Peyer's patch (tissue), 4 donors: ENCODE measurements at regions not wholly inside any gene's neighbourhood (a gene's known extent, or its start where the extent isn't known, plus 50 kb on each side); places are given as distances from the start of the nearest gene placed in this dataset.

Source experiments
- DNase-seq, 3 donors: peaks; one replicate each; pipeline ENCODE4 v3.0.0-alpha.2; 2017 to 2019
- H3K27ac ChIP-seq, 4 donors: fragments of 200-600 bp; sonication (generic); one replicate each; pipeline ENCODE4 v1.5.1; 2016 to 2019
- H3K27me3 ChIP-seq, 2 donors: fragments of 200-600 bp; sonication (generic); one replicate each; pipeline ENCODE4 v1.5.1; 2019
- H3K36me3 ChIP-seq, 3 donors: fragments of 200-600 bp; sonication (generic); one replicate each; pipeline ENCODE4 v1.5.1; 2016 to 2019
- H3K4me1 ChIP-seq, 4 donors: fragments of 200-600 bp; sonication (generic); one replicate each; pipeline ENCODE4 v1.5.1; 2016 to 2019
- H3K4me3 ChIP-seq, 4 donors: fragments of 200-600 bp; sonication (generic); 1 replicate in 3 of 4; 2 replicates in 1 of 4; pipeline ENCODE4 v1.5.1; 2016 to 2019; ENCODE audit warnings: mild to moderate bottlenecking in 1 of 4
- H3K9me3 ChIP-seq, 4 donors: fragments of 200-600 bp; sonication (generic); one replicate each; pipeline ENCODE4 v1.5.1; 2016 to 2019; ENCODE audit warnings: mild to moderate bottlenecking in 1 of 4
- POLR2A ChIP-seq, 2 donors: fragments of 450-650 bp; IDR thresholded peaks; one replicate each; pipeline ENCODE4 v1.5.1; 2017; ENCODE audit warnings: antibody characterized with exemption in 2 of 2, mild to moderate bottlenecking in 2 of 2, moderate library complexity in 2 of 2
- TF ChIP-seq, protein P1 (sequence below), 6 experiments: fragments of 450-650 bp in 4 of 6; fragments of 200-600 bp in 2 of 6; sonication (generic) in 1 of 6; IDR thresholded peaks; one replicate each; pipeline ENCODE4 v1.5.1; 2017 to 2019; ENCODE audit warnings: antibody characterized with exemption in 6 of 6, mild to moderate bottlenecking in 3 of 6, moderate library complexity in 1 of 6

DNA sequence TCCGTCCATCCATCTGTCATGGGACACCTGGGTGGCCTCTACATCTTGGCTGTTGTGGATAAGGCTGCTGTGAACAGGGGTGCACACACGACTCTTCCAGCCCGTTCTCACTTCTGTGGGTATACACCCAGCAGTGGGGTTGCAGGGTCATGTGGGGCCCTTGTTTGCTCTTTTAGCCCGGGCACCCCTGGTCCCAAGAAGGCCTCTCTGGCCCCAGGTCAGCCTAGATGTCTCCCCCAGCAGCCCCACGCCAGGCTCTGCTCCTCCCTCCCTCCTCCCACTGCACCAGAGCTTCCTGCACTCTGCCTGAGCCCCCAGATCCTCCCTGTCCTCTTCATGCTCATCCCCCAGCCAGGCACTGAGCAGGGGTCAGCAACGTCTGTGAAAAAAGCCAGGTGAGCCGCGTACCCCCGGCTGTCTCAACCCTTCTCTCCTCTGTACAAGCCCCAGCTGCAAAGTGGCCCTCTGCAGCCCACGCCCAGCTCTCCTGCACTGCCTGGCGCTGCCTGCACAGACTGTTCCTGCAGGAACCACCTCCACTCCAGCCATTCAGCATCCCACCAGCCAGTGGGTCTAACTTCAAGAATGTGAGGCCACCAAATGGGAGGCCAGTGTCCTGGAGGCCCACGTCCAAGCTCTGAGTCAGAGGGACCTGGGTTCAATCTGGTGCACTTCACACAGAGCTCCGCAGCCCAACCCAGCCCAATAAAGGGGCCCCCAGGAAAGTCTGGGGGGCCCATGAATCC is 1508.9 kb downstream of the BRD1 start:
- no peak for TF ChIP-seq POLR2A (IDR thresholded peaks at IDR 0.05)
- TF ChIP-seq, protein P1, sequence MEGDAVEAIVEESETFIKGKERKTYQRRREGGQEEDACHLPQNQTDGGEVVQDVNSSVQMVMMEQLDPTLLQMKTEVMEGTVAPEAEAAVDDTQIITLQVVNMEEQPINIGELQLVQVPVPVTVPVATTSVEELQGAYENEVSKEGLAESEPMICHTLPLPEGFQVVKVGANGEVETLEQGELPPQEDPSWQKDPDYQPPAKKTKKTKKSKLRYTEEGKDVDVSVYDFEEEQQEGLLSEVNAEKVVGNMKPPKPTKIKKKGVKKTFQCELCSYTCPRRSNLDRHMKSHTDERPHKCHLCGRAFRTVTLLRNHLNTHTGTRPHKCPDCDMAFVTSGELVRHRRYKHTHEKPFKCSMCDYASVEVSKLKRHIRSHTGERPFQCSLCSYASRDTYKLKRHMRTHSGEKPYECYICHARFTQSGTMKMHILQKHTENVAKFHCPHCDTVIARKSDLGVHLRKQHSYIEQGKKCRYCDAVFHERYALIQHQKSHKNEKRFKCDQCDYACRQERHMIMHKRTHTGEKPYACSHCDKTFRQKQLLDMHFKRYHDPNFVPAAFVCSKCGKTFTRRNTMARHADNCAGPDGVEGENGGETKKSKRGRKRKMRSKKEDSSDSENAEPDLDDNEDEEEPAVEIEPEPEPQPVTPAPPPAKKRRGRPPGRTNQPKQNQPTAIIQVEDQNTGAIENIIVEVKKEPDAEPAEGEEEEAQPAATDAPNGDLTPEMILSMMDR (IDR thresholded peaks at IDR 0.05): no peak
- peak in 2 of 3 donors; percentile 19 to 34 for DNase-seq
- H3K36me3 ChIP-seq: no peaks in the 10 kb centered on the region
- H3K4me1 ChIP-seq: peaks cover 0 to 6% (median 0%) of the 10 kb centered on the region in 4 donors
- H3K9me3 ChIP-seq: no peaks in the 10 kb centered on the region
- H3K4me3 ChIP-seq: no peak overlapping the region
- H3K27me3 ChIP-seq: no peaks in the 10 kb centered on the region
- H3K27ac ChIP-seq: no peak overlapping the region

DNA sequence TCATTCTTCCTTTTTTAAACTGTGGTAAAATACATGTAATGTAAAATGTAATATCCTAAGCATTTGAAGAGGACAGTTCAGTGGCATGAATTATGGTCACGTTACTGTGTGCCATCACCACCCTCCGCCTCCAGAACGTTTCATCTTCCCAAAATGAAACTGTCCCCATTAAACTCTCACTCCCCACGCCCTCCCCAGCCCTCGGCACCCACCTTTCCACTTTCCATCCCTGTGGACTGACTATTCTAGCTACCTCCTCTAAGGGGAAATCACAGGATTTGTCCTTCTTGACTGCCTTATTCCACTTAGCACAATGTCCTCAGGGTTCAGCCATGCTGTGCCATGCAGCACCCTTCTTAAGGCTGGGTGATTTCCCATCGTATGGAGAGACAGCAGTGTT is 1509.5 kb downstream of the BRD1 start:
- no peaks in the 10 kb centered on the region for H3K36me3 ChIP-seq
- H3K27ac ChIP-seq: no peak overlapping the region
- no peaks in the 10 kb centered on the region for H3K27me3 ChIP-seq
- peaks cover 0 to 6% (median 0%) of the 10 kb centered on the region in 4 donors for H3K4me1 ChIP-seq
- TF ChIP-seq POLR2A (IDR thresholded peaks at IDR 0.05): no peak
- TF ChIP-seq, protein P1 (IDR thresholded peaks at IDR 0.05): no peak
- no peaks in the 10 kb centered on the region for H3K9me3 ChIP-seq
- H3K4me3 ChIP-seq: no peak overlapping the region
- DNase-seq: peak in 2 of 3 donors; percentile 8 to 13

DNA sequence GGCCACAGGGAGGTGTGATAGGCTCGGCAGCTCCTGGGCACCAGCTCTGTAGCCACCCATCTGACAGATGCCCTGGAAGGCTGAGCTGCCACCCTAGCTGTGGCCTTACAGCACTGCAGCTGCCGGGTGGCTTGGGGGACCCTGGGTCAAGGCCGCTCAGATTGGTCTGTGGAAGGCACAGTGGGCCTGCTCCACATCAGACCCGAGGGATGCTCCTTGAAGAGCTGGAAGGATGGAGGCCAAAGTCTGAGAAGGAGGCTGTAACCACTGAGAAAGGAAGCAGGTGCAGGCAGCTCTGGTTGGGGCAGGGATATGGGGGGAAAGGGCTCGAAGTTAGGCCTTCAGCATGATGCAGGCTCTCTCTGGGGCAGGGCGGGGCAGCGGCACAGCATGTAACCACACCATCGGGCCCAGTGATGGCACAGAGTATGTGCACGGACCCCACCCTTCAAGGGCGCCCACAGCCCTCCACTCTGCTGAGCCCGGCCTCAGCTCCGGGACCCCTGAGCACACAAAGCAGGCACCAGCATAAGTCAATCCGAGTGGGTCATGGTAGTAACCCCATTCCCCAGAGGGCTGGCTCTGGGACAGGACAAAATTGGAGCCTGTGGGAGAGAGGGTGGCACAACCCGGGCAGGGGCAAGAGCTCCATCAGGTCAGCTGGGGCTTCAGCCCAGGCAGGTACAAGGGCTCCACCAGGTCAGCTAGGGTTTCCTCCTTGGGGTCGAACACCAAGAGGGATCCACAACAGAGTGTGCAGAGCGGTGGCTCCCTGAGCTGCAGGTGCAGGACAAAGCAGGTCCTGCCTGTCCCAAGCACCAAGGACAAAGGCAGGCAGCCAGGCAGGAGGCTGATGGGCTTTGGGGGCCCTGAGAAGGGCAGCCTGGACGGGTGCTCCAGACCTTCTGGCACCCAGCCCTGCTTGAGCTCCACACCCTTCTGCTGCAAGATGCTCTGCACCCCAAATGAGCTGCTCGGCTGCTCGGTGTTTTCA is 1511.1 kb downstream of the BRD1 start:
- Histone ChIP-seq H3K36me3 (no peaks in the 10 kb centered on the region), H3K9me3 (peaks cover 0 to 8% (median 0%) of the 10 kb centered on the region in 4 donors), H3K27me3 (no peaks in the 10 kb centered on the region), H3K4me3 (no peak overlapping the region), H3K4me1 (peaks cover 0 to 6% (median 0%) of the 10 kb centered on the region in 4 donors), H3K27ac (no peak overlapping the region)
- TF ChIP-seq POLR2A (IDR thresholded peaks at IDR 0.05): no peak
- TF ChIP-seq, protein P1 (IDR thresholded peaks at IDR 0.05): no peak
- DNase-seq: peak in 2 of 3 donors; percentile 27 to 41

DNA sequence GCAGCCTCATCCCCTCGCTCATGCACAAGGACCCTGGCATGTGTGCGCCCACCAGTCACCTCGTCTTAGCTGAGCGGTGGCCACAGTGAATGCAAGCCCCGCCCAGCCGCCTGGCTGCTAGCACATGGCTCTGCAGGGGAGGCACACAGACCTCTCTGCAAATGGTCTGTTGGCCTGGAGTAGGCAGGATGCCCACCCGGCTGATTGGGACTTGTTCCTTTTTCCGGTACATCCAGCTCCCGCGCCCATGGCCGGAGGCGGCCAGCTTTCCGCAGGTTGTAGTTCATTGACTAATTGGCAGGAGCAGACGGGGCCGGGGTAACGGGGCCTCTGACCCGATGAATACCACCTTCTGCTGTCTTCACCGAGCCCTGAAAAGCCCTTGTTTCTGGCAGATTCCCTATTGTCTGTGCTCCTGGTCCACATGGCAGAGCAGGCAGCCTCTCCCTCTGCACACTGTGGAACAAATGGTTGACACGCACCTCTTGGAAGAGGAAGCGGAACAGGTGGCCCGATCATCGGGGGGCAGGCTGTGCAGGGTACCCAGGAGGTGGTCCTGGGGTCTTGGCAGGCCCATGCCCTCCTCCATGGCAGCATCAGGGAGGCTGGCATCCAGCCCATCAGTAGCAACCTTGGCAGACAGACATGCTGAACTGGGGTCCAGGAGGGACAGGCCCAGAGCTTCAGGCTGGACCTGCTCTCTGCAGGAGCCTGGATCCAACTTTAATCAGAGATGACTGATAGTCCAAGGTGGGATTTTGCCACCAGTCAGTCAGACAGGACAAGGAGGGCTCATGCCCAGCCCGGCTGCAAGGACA is 1512.0 kb downstream of the BRD1 start:
- Histone ChIP-seq H3K4me1 (peaks cover 0 to 2% (median 0%) of the 10 kb centered on the region in 4 donors), H3K4me3 (no peak overlapping the region), H3K27me3 (no peaks in the 10 kb centered on the region), H3K9me3 (peaks cover 0 to 8% (median 0%) of the 10 kb centered on the region in 4 donors), H3K36me3 (no peaks in the 10 kb centered on the region), H3K27ac (no peak overlapping the region)
- peak in 2 of 3 donors; percentile 37 to 43 for DNase-seq
- TF ChIP-seq, protein P1 (IDR thresholded peaks at IDR 0.05): no peak
- TF ChIP-seq POLR2A (IDR thresholded peaks at IDR 0.05): no peak

DNA sequence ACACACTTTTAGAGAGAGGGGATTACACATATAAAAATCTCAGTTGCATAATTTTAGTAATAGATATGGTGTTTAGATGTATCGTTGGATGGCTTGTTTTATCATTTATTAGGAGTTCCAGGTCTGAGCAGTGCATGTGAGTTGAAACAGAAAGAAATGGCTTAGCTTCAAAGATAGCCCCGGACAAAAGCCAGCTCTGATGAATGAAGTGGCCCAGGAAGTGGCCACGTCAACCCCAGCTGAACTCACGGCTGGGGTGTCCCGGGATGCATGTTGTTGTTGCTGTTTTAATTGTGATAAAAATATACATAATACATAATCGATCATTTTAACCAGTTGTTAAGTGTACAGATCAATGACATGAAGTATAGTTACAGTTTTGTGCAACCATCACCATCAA is 1513.6 kb downstream of the BRD1 start:
- H3K27me3 ChIP-seq: no peaks in the 10 kb centered on the region
- no peak overlapping the region for H3K4me3 ChIP-seq
- no peak for TF ChIP-seq POLR2A (IDR thresholded peaks at IDR 0.05)
- TF ChIP-seq, protein P1 (IDR thresholded peaks at IDR 0.05): no peak
- no peak overlapping the region for H3K27ac ChIP-seq
- no peaks in the 10 kb centered on the region for H3K36me3 ChIP-seq
- DNase-seq: no peak
- no peaks in the 10 kb centered on the region for H3K4me1 ChIP-seq
- H3K9me3 ChIP-seq: peaks cover 0 to 8% (median 0%) of the 10 kb centered on the region in 4 donors
